CD14-positive monocyte (primary cell): ENCODE measurements at regions not wholly inside any gene's neighbourhood (a gene's known extent, or its start where the extent isn't known, plus 50 kb on each side); places are given as distances from the start of the nearest gene placed in this dataset.

ENCODE experiments used
- DNase-seq, 3 donors: peaks; one replicate each; pipeline ENCODE4 v3.0.0-alpha.2; 2011 to 2022
- H2AFZ ChIP-seq: 2 replicates; pipeline ENCODE4 v1.6.0; 2012; ENCODE audit warnings: mild to moderate bottlenecking, low read depth, low read length, inconsistent platforms; ENCODE audit not compliant: insufficient read depth, poor library complexity, severe bottlenecking
- H3K27ac ChIP-seq, 2 donors: 1 replicate in 1 of 2; 2 replicates in 1 of 2; pipeline ENCODE4 v1.5.1; 2012 to 2013; ENCODE audit warnings: low read length in 2 of 2, control low read depth in 1 of 2, inconsistent platforms in 1 of 2, low read depth in 1 of 2, mild to moderate bottlenecking in 1 of 2
- H3K27me3 ChIP-seq, 2 donors: one replicate each; pipeline versions ENCODE4 v1.6.0 to v1.6.1; 2011 to 2013; ENCODE audit warnings: low read length in 2 of 2; ENCODE audit not compliant: control insufficient read depth in 2 of 2, insufficient read depth in 2 of 2
- H3K36me3 ChIP-seq, 2 donors: replicated peaks in 1 of 2; 1 replicate in 1 of 2; 2 replicates in 1 of 2; pipeline versions ENCODE4 v1.5.1 to v1.6.1; 2012 to 2013; ENCODE audit warnings: low read length in 2 of 2, control low read depth in 1 of 2, inconsistent platforms in 1 of 2, mild to moderate bottlenecking in 1 of 2; ENCODE audit not compliant: insufficient read depth in 2 of 2, control insufficient read depth in 1 of 2
- H3K4me1 ChIP-seq, 2 donors: 1 replicate in 1 of 2; 2 replicates in 1 of 2; pipeline versions ENCODE4 v1.5.1 to v1.6.1; 2012 to 2013; ENCODE audit warnings: low read length in 2 of 2, control low read depth in 1 of 2, inconsistent platforms in 1 of 2, mild to moderate bottlenecking in 1 of 2, moderate library complexity in 1 of 2; ENCODE audit not compliant: insufficient read depth in 2 of 2, control insufficient read depth in 1 of 2
- H3K4me2 ChIP-seq: replicated peaks from 2 replicates; pipeline ENCODE3; 2012; ENCODE audit warnings: low read length, moderate library complexity, mild to moderate bottlenecking; ENCODE audit not compliant: poor library complexity, severe bottlenecking; ENCODE audit errors: extremely low read depth
- H3K4me3 ChIP-seq, 3 experiments: fragments of 200-600 bp in 1 of 3; sonication (generic) in 1 of 3; replicated peaks in 1 of 3; 1 replicate in 2 of 3; 2 replicates in 1 of 3; pipeline ENCODE4 v1.5.1; 2011 to 2013; ENCODE audit warnings: low read length in 3 of 3, mild to moderate bottlenecking in 3 of 3, control low read depth in 2 of 3, low read depth in 2 of 3, inconsistent platforms in 1 of 3, moderate library complexity in 1 of 3
- H3K79me2 ChIP-seq: 2 replicates; pipeline ENCODE4 v1.6.0; 2012; ENCODE audit warnings: mild to moderate bottlenecking, control low read depth, inconsistent platforms, low read length, moderate library complexity; ENCODE audit not compliant: insufficient read depth
- H3K9ac ChIP-seq: 2 replicates; pipeline ENCODE4 v1.6.0; 2017; ENCODE audit warnings: low read length, mild to moderate bottlenecking; ENCODE audit not compliant: insufficient read depth, poor library complexity, severe bottlenecking
- H3K9me3 ChIP-seq, 2 donors: replicated peaks in 1 of 2; 1 replicate in 1 of 2; 2 replicates in 1 of 2; pipeline versions ENCODE4 v1.5.1 to v1.6.1; 2012 to 2013; ENCODE audit warnings: low read length in 2 of 2, control low read depth in 1 of 2; ENCODE audit not compliant: control insufficient read depth in 1 of 2, insufficient read depth in 1 of 2
- H4K20me1 ChIP-seq: 2 replicates; pipeline ENCODE4 v1.6.0; 2012; ENCODE audit warnings: mild to moderate bottlenecking, low read length, control low read depth, moderate library complexity; ENCODE audit not compliant: insufficient read depth
- H3K27ac Mint-ChIP-seq, 7 donors: one replicate each; pipeline ENCODE4 v1.8.0; 2020; ENCODE audit warnings: mild to moderate bottlenecking in 7 of 7, mixed read lengths in 7 of 7, moderate library complexity in 6 of 7, inconsistent platforms in 2 of 7
- H3K27me3 Mint-ChIP-seq, 3 donors: one replicate each; pipeline ENCODE4 v1.8.0; 2021 to 2022; ENCODE audit warnings: low read depth in 3 of 3, mild to moderate bottlenecking in 3 of 3, mixed read lengths in 3 of 3, moderate library complexity in 3 of 3, inconsistent platforms in 1 of 3
- H3K36me3 Mint-ChIP-seq, 2 donors: one replicate each; pipeline ENCODE4 v1.8.0; 2020; ENCODE audit warnings: mixed read lengths in 2 of 2, inconsistent platforms in 1 of 2, mild to moderate bottlenecking in 1 of 2
- H3K4me1 Mint-ChIP-seq: one replicate; pipeline ENCODE4 v1.8.0; 2020; ENCODE audit warnings: mild to moderate bottlenecking, mixed read lengths
- H3K4me3 Mint-ChIP-seq, 2 donors: one replicate each; pipeline ENCODE4 v1.8.0; 2020; ENCODE audit warnings: mild to moderate bottlenecking in 2 of 2, mixed read lengths in 2 of 2, moderate library complexity in 1 of 2
- H3K9me3 Mint-ChIP-seq, 7 donors: one replicate each; pipeline ENCODE4 v1.8.0; 2020 to 2022; ENCODE audit warnings: mixed read lengths in 7 of 7, mild to moderate bottlenecking in 6 of 7, moderate library complexity in 6 of 7, inconsistent platforms in 2 of 7
- WGBS: methylation state at CpG from one replicate; pipeline ENCODE4 v1.1.5; 2013; ENCODE audit warnings: missing lambda C conversion rate; ENCODE audit not compliant: insufficient coverage; 5-methylcytosine and 5-hydroxymethylcytosine counted together
- intact Hi-C, 2 donors: fragments of 100-400 bp; cut with micrococcal nuclease; formaldehyde crosslinking; loops; one replicate each; pipeline versions ENCODE4 v1.15.0 to v1.15.1; 2023
- TF ChIP-seq, protein P1 (sequence below): fragments of 200-600 bp; IDR thresholded peaks from one replicate; pipeline ENCODE4 v1.8.0; 2022; ENCODE audit warnings: antibody characterized with exemption, mild to moderate bottlenecking

DNA sequence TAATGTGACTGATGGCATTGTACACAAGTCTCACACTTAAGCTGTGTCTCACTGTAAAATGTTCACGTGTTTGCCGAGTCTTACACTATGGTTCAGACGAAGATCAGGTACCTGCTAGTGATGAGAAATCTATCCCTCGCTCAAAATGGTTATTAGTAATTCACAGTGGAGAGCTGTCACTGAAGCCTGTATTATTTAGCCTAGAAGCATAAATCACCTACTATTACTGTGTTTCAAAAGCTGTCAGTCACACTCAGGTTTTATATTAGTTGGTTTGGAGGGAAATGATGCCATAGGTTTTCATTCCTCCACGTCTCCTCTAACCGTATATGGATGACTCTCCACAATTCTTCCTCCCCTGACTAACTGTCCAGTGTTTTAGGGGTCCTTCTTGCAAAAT is 292.4 kb upstream of the ZEB2 start:
- Histone ChIP-seq H3K27me3 (no peaks in the 10 kb centered on the region), H3K9ac (no peak overlapping the region), H3K36me3 (no peaks in the 10 kb centered on the region), H3K9me3 (no peaks in the 10 kb centered on the region), H3K27ac (no peak overlapping the region), H3K4me2 (no peak overlapping the region), H2AFZ (no peak overlapping the region), H3K79me2 (no peaks in the 10 kb centered on the region), H3K4me1 (no peaks in the 10 kb centered on the region), H3K4me3 (no peak overlapping the region), H4K20me1 (no peaks in the 10 kb centered on the region)
- peaks cover 10% of the 10 kb centered on the region for H3K4me1 Mint-ChIP-seq
- no peak overlapping the region for H3K4me3 Mint-ChIP-seq
- 100% methylated on average over 1 of the region's 6 CpGs for WGBS
- H3K27ac Mint-ChIP-seq, result no peak overlapping the region
- intact Hi-C loops, result no loop called here
- peaks cover 0 to 1% of the 10 kb centered on the region in 2 donors for H3K36me3 Mint-ChIP-seq
- H3K9me3 Mint-ChIP-seq, result peaks cover 0 to 3% (median 0%) of the 10 kb centered on the region in 7 donors
- TF ChIP-seq, protein P1, sequence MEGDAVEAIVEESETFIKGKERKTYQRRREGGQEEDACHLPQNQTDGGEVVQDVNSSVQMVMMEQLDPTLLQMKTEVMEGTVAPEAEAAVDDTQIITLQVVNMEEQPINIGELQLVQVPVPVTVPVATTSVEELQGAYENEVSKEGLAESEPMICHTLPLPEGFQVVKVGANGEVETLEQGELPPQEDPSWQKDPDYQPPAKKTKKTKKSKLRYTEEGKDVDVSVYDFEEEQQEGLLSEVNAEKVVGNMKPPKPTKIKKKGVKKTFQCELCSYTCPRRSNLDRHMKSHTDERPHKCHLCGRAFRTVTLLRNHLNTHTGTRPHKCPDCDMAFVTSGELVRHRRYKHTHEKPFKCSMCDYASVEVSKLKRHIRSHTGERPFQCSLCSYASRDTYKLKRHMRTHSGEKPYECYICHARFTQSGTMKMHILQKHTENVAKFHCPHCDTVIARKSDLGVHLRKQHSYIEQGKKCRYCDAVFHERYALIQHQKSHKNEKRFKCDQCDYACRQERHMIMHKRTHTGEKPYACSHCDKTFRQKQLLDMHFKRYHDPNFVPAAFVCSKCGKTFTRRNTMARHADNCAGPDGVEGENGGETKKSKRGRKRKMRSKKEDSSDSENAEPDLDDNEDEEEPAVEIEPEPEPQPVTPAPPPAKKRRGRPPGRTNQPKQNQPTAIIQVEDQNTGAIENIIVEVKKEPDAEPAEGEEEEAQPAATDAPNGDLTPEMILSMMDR, result no peak
- peaks cover 0 to 2% (median 0%) of the 10 kb centered on the region in 3 donors for H3K27me3 Mint-ChIP-seq
- no peak for DNase-seq

DNA sequence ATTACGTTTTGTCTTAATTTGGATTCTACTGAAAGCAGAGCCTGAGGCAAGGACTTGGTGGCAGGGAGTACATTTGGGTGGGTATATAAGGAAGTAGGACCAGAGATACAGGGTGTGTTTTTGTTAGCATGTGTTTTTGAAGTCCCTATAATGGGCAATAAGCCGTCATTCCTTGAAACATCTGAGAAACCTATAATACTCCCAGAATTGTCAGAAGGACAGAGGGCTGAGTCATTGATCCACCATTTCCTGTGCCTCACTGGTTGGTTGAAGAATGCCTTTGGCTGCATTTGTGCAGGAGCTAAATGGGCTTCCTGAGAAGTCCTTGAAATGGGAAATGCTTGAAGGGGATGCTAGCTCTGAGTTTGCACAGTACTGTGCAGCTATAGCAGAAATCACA is 281.8 kb upstream of the ZEB2 start:
- TF ChIP-seq, protein P1, result no peak
- Histone ChIP-seq H3K9ac (no peak overlapping the region), H3K27me3 (no peaks in the 10 kb centered on the region), H3K27ac (no peak overlapping the region), H3K4me2 (no peak overlapping the region), H3K36me3 (no peaks in the 10 kb centered on the region), H4K20me1 (no peaks in the 10 kb centered on the region), H2AFZ (no peak overlapping the region), H3K9me3 (no peaks in the 10 kb centered on the region), H3K79me2 (no peaks in the 10 kb centered on the region), H3K4me3 (no peak overlapping the region), H3K4me1 (no peaks in the 10 kb centered on the region)
- Mint-ChIP-seq H3K36me3 (no peaks in the 10 kb centered on the region), H3K9me3 (peaks cover 0 to 4% (median 0%) of the 10 kb centered on the region in 7 donors), H3K4me1 (no peaks in the 10 kb centered on the region), H3K27ac (no peak overlapping the region), H3K27me3 (peaks cover 0 to 1% (median 0%) of the 10 kb centered on the region in 3 donors), H3K4me3 (no peak overlapping the region)
- WGBS, result no CpG with 5 or more reads among the region's 2 CpGs
- DNase-seq, result no peak
- intact Hi-C loops, result no loop called here
